ENCODE measurements at regions not wholly inside any gene's neighbourhood (a gene's known extent, or its start where the extent isn't known, plus 50 kb on each side); places are given as distances from the start of the nearest gene placed in this dataset.

GRCh38 chr12:93133361-93133760, 204.3 kb upstream of the EEA1 start:
- 94% methylated on average over 2 of the region's 5 CpGs; no CpG with 5 or more reads in 1 of the 2 experiments for WGBS, 2 experiments (ENCODE audit: extremely low coverage in 2 of 2, insufficient read length in 1 of 2)
- no peak overlapping the region for H3K18ac ChIP-seq (ENCODE audit: low read depth, low read length)
- H3K4me2 ChIP-seq (ENCODE audit: low read depth, low read length) = no peak overlapping the region
- no peak overlapping the region for H3K4ac ChIP-seq (ENCODE audit: low read depth, low read length)
- H2AFZ ChIP-seq (replicated peaks; ENCODE audit: low read length, poor library complexity) = no peak overlapping the region
- H3K56ac ChIP-seq (ENCODE audit: extremely low read depth, insufficient read depth, low read length) = no peak overlapping the region
- no peak overlapping the region for H2BK15ac ChIP-seq (ENCODE audit: low read depth, low read length)
- in situ Hi-C loops (cut with MboI; ENCODE audit: low sequenced_read_pairs) (no loop called here), intact Hi-C loops (cut with micrococcal nuclease) (no loop called here), dilution Hi-C loops (cut with HindIII; ENCODE audit: low sequenced_read_pairs, unreplicated experiment) (no loop called here)
- H3K23ac ChIP-seq (ENCODE audit: low read depth, low read length) = no peak overlapping the region
- ChIA-PET POLR2A (ENCODE audit: unreplicated experiment) (no interaction called here), CTCF (no interaction called here)
- no peak overlapping the region for H2AK9ac ChIP-seq (replicated peaks; ENCODE audit: low read depth, low read length, poor library complexity)
- no peaks in the 10 kb centered on the region for H4K20me1 ChIP-seq (ENCODE audit: insufficient read depth, low read length)
- H3K9me1 ChIP-seq (ENCODE audit: insufficient read depth, low read length) = peaks cover 5% of the 10 kb centered on the region
- no peak overlapping the region for H4K8ac ChIP-seq (ENCODE audit: low read depth in 2 of 2, low read length in 2 of 2)
- H3K27ac ChIP-seq (ENCODE audit: insufficient read depth, low read length) = no peak overlapping the region
- no peaks in the 10 kb centered on the region for H3K27me3 ChIP-seq (ENCODE audit: control insufficient read depth, insufficient read depth, low read length)
- H2BK120ac ChIP-seq (ENCODE audit: low read depth, low read length) = no peak overlapping the region
- no peak for ATAC-seq (ENCODE audit: low read depth)
- H3K4me3 ChIP-seq (ENCODE audit: insufficient read depth, low read depth, low read length) = no peak overlapping the region
- H4K5ac ChIP-seq (ENCODE audit: low read depth, low read length) = no peak overlapping the region
- H2AK5ac ChIP-seq (ENCODE audit: low read depth, low read length) = no peak overlapping the region
- H3K9ac ChIP-seq (ENCODE audit: low read depth, low read length) = no peak overlapping the region
- no peaks in the 10 kb centered on the region for H3K9me3 ChIP-seq (ENCODE audit: control insufficient read depth, insufficient read depth, low read length)
- no peaks in the 10 kb centered on the region for H3K36me3 ChIP-seq (ENCODE audit: control insufficient read depth, insufficient read depth, low read length)
- no peak overlapping the region for H3K14ac ChIP-seq (replicated peaks; ENCODE audit: low read depth, low read length)
- no peaks in the 10 kb centered on the region for H3K79me1 ChIP-seq (ENCODE audit: low read depth in 1 of 2, low read length in 2 of 2)
- no peak overlapping the region for H4K91ac ChIP-seq (ENCODE audit: insufficient read depth, low read depth, low read length)
- DNase-seq = no peak
- peaks cover 7% of the 10 kb centered on the region for H3K4me1 ChIP-seq (ENCODE audit: control insufficient read depth, insufficient read depth, low read length)
- TF ChIP-seq POLR2A (IDR thresholded peaks at IDR 0.05; ENCODE audit: low read depth, low read length) = no peak
- TF ChIP-seq, protein P1, sequence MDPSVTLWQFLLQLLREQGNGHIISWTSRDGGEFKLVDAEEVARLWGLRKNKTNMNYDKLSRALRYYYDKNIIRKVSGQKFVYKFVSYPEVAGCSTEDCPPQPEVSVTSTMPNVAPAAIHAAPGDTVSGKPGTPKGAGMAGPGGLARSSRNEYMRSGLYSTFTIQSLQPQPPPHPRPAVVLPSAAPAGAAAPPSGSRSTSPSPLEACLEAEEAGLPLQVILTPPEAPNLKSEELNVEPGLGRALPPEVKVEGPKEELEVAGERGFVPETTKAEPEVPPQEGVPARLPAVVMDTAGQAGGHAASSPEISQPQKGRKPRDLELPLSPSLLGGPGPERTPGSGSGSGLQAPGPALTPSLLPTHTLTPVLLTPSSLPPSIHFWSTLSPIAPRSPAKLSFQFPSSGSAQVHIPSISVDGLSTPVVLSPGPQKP (IDR thresholded peaks at IDR 0.05; ENCODE audit: borderline replicate concordance, low read depth, low read length) = no peak
- TF ChIP-seq SMC3 (IDR thresholded peaks at IDR 0.05; ENCODE audit: low read depth, low read length) = no peak
- no peak for TF ChIP-seq CHD1 (IDR thresholded peaks at IDR 0.05; ENCODE audit: low read depth, low read length)
- no peak for TF ChIP-seq MAZ (IDR thresholded peaks at IDR 0.05; ENCODE audit: borderline replicate concordance, low read depth, low read length)
- no peak for TF ChIP-seq FOS (IDR thresholded peaks at IDR 0.05; ENCODE audit: low read depth, low read length)
- no peak for TF ChIP-seq CEBPB (IDR thresholded peaks at IDR 0.05; ENCODE audit: low read depth, low read length)
- TF ChIP-seq MXI1 (IDR thresholded peaks at IDR 0.05; ENCODE audit: borderline replicate concordance, low read depth, low read length) = no peak
- TF ChIP-seq MAFK (IDR thresholded peaks at IDR 0.05; ENCODE audit: low read depth, low read length) = no peak
- no peak for TF ChIP-seq NFE2L2 (IDR thresholded peaks at IDR 0.05; ENCODE audit: low read depth, low read length)
- TF ChIP-seq RAD21 (IDR thresholded peaks at IDR 0.05; ENCODE audit: low read length) = no peak
- no peak overlapping the region for H2BK20ac ChIP-seq (ENCODE audit: low read depth, low read length)
- BruUV-seq (replicated peaks) = no TSS peak
- H2BK5ac ChIP-seq (ENCODE audit: low read depth, low read length, poor library complexity, severe bottlenecking) = no peak overlapping the region

Measured in IMR-90 (cell line).